Erythroblast (primary cell): ENCODE measurements at regions not wholly inside any gene's neighbourhood (a gene's known extent, or its start where the extent isn't known, plus 50 kb on each side); places are given as distances from the start of the nearest gene placed in this dataset.

Source experiments
- GATA1 ChIP-seq: IDR thresholded peaks from 2 replicates; pipeline ENCODE4 v1.6.1; 2011; ENCODE audit warnings: low read depth, mild to moderate bottlenecking, control low read depth, low read length, moderate library complexity
- POLR2A ChIP-seq: IDR thresholded peaks from 2 replicates; pipeline ENCODE4 v1.6.1; 2011; ENCODE audit warnings: mild to moderate bottlenecking, low read length

DNA sequence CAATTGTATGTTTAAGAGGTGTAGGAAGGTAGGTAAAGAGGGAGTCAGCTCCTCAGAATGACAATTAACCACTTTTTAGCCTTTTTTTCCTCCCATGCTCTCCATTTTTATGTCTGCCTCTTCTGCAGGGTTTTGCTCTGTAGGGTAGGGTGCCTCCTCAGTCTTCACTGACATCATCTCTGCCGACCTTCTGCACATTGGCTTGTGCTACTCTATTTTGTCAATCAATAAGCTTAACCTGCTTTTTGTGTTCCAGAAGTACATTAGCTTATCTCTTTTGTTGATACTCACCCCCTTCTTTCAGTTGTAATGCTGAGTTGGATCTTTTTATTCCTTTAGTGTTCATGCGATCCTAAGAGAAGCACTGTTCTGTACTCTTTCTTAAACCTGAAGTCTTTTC lies 323.2 kb downstream of the RDH14 start:
- TF ChIP-seq POLR2A (no peak), GATA1 (no peak)
